ENCODE measurements at regions not wholly inside any gene's neighbourhood (a gene's known extent, or its start where the extent isn't known, plus 50 kb on each side); places are given as distances from the start of the nearest gene placed in this dataset.

DNA sequence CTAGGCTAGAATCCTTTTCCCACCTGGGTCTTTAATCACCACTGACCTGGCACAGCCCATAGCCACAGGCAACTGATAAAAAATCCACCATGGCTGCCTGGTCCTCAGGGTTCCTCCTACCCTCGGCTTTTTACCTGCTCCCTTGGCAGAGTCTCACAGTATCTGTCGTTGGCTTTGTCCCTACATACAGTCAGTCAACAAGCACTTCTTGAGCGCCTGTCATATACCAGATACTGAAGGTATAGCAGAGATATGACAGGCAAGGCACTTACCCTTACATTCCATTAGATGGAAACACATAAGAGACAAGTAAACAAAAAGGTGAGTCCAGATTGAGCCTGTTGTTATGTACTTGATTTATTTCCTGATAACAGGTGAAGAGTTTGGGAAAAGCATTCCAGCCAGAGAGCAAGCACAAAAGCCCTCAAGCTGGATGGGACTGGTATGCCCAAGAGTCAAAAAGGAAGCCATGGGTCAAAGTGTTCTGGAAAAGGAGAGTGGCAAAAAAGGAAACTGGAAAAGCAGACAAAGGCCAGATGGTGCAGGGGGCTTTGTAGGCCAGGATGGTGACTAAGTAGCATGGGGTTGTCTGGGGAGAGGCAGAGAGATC is 247.0 kb downstream of the CHD9NB start:
- DNase-seq (ENCODE audit: low spot score in 2 of 2) (no peak), FAIRE-seq (no peak)

DNA sequence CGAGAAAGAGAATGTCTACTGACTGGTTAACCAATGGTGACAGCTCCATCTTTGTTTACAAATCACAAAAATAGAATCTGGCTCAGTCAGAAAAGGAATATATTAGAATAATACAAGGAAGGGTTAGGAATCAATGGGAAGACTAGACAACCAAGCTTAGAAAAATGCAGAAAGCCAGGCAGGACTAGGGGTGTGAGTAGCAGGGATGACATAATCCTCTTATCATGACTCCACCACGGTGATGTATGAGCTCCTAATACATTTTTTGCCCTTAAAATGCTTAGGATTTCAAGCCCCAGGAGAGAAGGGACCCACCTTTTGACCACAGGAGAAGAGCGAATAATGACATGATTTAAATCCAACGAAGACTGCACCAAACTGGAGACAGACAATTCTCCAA is 252.3 kb downstream of the CHD9NB start:
- DNase-seq (ENCODE audit: low spot score in 2 of 2) (no peak), FAIRE-seq (no peak)

DNA sequence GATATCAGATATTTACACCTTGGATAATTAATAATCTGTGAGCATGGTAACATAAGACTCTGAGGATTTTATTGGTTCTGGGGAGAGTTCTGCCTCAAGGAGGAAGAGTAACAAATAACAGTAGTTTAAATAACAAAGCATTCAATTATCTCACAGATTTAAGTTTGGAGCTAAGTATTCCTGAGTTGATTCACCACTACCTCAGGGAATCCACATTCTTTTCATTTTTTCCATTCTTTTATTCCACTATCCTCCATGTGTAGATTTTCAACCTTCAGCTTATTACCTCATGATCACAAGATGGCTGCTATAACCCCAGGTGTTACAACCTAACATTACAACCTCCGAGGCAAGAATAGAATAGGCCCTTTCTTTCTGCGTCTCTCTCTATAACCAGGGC is 252.2 kb upstream of the TOX3 start:
- no peak for FAIRE-seq
- DNase-seq (ENCODE audit: low spot score in 2 of 2): no peak

DNA sequence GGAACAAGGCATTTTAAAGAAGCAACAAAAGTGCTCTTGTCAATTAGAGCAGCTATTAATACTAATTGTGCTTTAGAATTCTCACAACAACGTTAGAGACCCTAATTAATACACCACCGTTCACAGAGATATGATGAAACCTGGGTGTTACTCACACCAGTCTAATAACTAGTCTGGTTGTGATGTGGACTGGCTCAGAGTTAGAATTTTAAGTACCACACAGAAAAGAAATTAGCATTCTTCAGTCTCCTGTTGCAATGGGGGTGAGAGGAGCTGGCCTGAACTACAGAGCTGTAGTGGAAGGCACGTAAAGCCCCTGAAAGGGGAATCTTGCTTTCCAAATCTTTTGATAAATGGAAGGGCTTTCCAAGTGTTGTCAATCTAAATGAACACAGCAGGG is 240.8 kb upstream of the TOX3 start:
- DNase-seq (ENCODE audit: low spot score in 2 of 2) (no peak), FAIRE-seq (no peak)

DNA sequence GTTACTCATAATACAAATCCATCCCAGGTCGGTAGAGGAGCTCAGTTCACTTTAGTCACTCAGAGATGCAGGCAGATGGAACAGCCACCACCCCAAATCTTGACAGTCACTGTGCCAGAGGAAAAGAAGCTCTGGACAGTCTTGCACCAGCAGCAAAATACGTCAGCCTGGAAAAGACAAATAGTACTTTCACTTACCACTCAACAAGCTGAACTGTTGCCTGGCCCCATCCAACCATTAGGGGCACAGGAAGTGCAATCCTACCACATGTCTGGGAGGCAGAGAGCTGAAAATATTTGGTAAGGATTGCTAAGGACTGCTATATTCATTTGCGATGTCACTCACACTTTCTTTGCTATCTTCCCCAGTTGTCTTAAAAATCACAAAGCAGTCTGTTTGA is 239.1 kb upstream of the TOX3 start:
- DNase-seq (ENCODE audit: low spot score in 2 of 2): no peak
- FAIRE-seq: no peak

DNA sequence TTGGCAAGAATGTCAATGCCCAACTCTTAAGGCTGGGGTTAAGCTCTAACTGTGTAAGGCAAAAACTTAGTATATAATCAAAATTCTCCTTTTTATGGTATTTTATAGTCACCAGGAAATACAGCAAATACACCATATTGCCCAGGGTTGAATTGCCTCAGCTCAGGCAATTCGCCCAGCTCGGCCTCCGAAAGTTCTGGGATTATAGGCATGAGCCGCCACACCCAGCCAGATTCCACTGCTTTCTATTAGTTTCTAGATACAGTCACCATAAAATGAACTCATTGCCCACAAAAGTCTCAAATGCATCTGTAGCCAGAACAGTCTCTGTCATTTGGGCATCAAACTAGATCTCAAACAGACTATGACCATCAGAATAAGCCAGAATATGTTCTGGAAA is 238.7 kb upstream of the TOX3 start:
- no peak for DNase-seq (ENCODE audit: low spot score in 2 of 2)
- FAIRE-seq: no peak

DNA sequence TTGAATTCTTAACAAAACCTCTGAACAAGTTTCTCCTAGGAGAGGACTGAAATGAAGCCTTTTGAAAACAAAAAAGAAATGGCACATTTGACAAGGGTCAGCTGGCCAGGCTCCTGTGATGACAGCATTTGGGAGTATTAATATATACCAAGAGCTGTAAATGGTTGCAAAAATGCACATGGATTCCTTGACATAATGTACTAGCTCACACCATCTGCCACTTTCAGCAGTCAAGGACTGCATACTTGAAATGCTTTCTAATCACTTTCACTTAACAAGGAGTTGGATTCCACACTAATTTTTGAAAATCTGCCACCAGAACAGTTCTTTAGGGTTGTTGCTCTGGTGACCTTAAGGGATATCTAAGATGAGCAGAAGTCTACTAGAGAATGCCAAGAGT is 236.7 kb upstream of the TOX3 start:
- no peak for DNase-seq (ENCODE audit: low spot score in 2 of 2)
- FAIRE-seq: no peak

DNA sequence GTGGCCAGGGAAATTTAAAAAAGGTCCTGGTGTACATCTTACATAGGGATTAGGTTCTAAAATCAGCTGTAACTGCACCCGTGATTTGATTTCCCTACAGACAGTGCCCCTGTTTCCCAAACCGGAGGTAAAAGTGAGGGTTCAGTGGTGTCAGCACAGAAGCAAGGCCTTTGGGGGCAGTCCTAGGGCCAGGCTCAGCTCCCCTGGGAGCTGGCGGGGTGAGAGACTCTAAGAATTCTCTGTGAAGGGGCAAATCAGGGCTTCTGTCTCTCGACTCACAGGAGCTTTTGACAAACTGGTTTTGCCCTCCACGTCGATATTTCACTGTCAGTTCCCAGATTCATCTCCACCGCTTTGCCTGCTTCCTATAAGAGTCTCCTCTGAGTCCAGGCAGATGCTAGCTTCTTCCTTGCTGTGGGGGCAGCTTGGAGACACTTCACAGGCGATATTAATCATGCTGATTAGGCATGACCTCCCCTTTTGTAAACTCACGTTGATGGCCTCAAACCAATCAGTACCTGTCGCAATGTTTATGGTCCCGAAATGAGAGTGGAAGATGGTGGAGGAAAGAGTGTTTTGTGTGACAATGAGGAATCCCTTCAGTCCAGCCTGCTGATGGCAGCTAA is 234.2 kb upstream of the TOX3 start:
- no peak for FAIRE-seq

DNA sequence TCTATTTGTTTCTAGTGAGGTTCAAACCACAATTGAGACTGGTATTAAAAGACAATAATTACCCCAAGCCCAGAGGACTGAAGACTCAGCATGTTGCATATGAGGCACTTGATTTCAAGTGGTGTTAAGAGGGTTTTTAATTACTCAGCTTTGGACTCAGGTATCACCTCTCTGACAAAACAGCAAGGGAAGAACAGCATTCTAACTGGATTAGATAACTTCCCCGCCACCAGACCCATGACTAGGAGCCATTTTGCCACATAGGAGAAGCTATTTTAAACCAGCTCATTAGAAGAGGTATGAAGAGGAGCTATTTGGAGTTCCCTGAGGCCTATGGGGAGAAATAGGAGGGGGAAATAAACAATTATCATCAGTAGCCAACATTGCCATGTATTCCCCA is 226.1 kb upstream of the TOX3 start:
- FAIRE-seq (no peak), DNase-seq (ENCODE audit: low spot score in 2 of 2) (no peak)

More for the DNA sequence above, 234.2 kb upstream of the TOX3 start:
- no peak for DNase-seq (ENCODE audit: low spot score in 2 of 2)

DNA sequence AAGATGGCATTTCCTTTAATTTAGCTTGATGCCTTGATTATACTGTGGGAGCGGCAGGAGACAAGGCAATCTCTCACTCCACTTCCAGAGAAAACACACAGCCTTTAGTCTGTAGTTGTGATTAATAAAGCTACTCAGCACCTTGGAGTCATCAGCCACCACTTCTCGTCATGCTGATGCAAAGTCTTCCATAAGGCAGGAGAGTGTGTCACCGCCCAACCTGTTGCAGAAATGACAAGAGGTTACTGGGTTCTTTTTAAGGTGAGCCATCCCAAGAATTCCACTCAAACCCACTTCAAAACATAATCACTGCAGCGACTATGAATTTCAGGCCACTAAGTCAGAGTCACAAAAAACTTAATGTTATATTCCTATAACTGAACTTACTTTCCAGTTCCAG is 223.9 kb upstream of the TOX3 start:
- no peak for DNase-seq (ENCODE audit: low spot score in 2 of 2)
- no peak for FAIRE-seq

DNA sequence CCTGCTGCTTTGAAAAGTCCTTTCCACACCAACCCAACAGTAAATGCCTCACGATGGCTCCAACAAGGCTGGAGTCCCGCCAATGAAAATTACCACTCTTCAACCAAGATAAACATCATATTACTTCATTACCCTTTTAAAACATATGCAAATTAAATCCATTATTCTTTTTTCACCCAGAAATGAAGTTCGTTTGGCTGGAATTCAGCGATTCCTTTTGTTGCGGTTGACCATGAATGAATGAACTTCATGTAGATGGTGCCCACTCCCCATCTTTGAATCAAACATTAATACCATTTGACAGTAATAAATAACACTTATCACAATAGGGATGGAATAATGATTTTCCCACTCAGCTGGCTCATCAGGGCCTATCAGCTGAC is 211.5 kb upstream of the TOX3 start:
- DNase-seq (ENCODE audit: low spot score in 2 of 2): no peak
- FAIRE-seq: no peak

DNA sequence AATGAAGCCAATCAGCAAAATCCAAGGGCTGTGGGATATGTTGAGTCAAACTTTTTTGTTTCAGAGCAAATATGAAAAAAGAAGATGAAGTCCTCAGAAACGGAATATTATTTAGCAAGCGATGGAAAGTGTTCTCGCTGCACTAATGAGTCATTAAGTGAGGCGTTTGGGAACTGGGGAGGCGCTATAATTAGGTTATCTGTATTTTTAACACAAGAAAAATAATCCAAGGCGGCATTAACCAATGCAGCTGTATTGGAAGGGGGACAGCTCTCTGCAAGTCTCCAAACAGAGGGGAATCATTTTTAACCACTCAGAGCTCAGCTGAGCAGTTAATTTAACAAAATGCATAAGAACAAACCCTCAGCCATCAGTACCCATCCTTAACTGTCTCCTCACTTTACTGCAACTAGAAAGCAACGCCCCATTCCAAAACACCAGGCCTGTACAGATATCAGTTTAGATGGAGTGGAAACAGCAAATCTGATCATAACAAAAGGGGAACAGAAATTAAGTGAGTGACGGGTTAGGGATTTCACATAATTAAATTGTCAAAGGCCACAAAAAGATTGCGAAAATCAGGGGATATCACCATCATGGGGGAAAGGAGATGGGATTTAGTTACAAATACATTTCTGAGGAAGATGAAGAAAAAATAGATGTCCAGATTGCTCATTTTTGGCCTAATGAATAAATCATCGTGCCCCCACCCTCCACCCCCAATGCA is 211.0 kb upstream of the TOX3 start:
- DNase-seq (ENCODE audit: low spot score in 2 of 2) (no peak), FAIRE-seq (no peak)

DNA sequence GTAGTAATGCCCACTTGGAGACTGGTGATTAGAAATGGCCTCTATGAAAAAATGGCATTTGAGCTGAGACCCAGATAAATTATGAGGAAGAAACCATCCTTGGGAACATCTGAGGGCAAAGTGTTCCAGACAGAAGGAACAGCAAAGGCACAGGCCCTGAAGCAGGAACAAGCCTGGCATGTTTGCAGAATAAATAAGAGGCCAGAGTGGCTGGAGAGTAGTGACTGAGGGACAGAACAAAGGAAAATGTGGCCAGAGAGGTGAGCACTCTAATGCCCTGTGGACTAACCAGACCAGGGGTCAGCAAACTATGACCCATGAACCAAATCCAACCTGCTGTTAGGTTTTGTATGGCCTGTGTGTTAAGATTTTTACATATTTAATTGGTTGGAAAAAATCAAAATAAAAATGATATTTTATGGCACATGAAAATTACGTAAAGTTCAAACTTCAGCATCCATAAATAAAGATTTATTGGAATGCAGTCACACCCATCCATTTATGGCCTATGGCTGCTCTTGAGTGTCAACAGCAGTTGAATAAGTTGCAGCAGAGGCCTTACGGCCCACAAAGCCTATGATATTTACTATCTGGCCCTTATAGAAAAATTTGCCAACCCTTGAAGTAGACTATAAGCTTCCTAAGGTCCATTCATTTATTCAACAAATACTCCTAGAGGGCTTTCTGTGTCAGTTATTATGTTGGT is 210.0 kb upstream of the TOX3 start:
- no peak for DNase-seq (ENCODE audit: low spot score in 2 of 2)
- FAIRE-seq: no peak

DNA sequence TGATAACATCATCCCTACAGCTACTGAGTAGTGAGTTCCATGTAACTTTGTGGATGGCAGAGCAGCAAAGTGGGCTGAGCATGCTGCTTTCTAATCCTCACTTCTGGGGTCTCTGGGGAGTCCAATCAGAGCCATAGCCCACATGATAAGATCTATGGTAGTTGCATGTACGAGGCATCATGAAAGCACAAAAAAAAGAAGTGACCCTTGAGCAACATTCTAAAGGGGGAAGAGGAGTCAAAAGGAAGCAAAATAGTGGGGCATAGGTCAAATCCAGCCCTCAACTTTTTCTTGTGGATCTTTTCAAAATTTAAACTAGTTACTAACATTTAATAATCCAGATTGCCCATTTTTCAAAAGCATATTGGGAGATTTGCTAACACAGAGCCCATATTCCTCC is 208.5 kb upstream of the TOX3 start:
- DNase-seq (ENCODE audit: low spot score in 2 of 2): no peak
- no peak for FAIRE-seq

DNA sequence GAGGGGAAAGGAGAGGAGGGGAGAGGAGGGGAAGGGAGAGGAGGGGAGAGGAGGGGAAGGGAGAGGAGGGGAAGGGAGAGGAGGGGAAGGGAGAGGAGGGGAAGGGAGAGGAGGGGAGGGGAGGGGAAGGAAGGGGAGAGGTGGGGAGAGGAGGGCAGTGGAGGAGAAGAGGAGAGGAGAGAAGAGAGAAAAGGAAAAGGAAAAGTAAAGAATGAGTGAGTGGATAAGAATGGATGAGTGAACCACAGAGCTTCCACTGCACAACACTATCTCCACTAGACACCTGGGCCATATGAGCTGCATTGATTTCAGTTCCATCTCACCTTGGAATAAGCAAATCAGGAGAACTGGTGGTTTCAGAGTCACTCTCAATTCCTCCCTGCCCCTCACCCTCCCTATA is 204.1 kb upstream of the TOX3 start:
- FAIRE-seq (no peak), DNase-seq (ENCODE audit: low spot score in 2 of 2) (no peak)

DNA sequence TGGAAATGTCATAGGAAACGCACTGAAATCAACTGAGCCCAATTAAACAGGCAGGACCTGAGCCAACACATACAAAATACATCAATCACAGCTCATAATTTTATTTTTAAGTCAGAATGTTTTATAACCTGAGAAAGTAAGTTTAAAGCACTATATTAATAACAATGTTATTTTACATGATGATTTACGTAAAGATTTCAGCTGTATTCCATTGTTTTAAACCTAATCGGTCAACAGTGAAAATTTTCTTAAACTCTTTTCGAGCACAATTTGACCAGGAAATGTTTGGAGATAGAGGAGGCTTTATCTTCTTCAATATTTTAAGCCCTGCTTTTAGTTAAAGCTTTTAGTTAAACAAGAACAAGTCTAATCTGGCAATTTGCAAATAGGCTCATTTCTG is 201.8 kb upstream of the TOX3 start:
- no peak for FAIRE-seq
- no peak for DNase-seq (ENCODE audit: low spot score in 2 of 2)

DNA sequence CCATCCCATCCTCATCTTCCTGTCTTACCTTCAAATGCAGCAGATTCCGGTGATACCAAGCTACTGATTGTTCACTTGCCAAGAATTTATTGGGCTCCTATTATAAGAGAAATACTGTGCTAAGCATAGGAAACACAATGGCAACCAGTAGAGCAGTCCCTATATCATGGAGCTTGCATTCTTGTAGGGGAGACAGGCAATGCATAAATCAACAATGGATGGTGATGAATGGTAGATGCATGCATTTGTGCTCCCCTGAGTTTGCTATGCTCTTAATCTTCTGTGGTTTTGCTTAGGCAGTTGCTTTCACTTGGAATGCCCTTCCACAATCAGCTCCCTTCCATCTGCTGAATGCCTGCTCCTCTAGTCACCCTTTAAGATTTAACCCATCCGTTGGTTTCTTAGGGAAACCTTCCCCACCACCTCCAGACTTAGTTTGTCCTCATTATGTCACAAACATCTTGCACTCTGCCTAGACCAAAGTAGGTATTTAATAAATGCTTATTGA is 200.2 kb upstream of the TOX3 start:
- FAIRE-seq (no peak), DNase-seq (ENCODE audit: low spot score in 2 of 2) (no peak)

DNA sequence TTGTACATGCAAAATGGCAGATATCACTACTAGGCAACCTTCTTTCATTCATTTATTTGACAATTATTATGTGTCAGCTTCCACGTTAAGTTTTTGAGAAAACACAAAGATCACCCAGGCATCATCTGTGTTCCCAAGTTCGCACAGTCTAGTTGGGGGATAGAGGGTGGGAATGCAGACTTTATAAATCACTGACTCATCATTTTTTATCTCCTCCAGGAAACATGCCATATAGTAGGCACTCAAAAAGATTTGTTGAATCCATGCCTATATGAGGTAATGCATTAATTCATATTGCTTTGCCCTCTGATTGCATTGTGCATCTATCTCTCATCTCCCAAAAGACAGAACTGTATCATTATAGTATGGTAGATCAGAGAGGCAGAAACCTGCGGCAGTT is 196.8 kb upstream of the TOX3 start:
- FAIRE-seq (no peak), DNase-seq (ENCODE audit: low spot score in 2 of 2) (no peak)

DNA sequence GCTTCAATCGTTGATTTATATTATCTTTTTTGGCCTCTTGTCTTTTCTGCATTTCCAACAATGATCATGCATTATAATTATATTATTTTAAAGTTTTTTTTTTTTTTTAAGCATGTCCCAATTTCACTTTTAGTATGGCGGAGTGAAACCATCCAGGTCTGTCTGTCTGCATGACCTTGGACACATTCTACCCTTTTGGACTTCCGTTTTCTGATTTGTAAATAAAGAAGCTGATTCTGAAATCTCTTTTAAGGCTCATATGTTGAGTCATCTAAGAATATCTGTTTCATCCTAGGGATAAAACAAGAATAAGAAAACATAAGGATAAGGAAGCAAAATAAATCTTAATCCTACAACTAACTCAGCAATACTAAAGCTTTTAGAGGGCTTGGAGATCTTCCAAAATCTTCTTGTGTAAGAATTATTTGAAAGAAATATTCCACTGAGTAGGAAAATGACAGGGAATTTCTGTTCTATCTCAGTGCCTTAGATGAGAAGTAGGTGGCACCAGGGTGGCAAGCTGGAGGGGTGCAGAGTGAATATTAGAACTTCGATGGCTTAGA is 195.7 kb upstream of the TOX3 start:
- no peak for FAIRE-seq
- no peak for DNase-seq (ENCODE audit: low spot score in 2 of 2)

DNA sequence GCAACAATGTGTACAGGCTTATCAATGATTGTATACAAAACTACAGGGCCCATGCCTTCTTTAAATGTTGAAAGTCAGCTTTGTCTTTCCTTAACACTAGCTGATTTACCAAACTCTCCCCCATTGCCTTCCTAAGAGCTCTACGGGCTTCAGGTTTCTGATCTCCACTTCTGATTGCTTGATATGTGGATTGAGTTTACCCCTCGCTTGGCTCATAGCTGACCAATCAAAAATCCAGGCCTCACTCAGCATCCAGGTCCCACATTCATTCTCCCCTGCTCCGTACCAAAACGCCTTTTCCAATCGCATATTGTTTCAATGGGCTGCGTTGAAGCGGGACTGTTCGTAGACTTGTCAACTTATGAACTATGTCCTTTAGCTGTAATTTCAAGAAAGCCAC is 195.1 kb upstream of the TOX3 start:
- DNase-seq (ENCODE audit: low spot score in 2 of 2): no peak
- FAIRE-seq: no peak

DNA sequence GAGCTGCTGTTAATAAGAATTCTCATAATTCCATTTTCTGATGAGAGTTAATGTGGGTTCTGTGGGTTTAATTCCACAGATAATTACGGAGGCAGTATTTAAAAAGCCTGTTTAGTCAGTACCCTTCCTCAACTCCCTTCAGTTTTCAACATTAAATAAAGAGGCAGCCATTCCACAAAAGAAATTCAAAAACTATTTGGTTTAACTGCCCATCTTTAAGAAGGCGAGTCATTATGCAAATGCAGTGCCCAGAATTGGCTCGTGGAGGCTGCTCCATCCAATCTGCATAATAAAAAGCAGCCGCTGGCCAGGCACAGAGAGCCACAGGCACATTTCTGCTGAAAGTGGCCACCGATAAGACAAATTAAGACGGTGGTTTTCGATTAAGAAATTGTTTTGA is 194.4 kb upstream of the TOX3 start:
- FAIRE-seq (no peak), DNase-seq (ENCODE audit: low spot score in 2 of 2) (no peak)
